ENCODE measurements at regions not wholly inside any gene's neighbourhood (a gene's known extent, or its start where the extent isn't known, plus 50 kb on each side); places are given as distances from the start of the nearest gene placed in this dataset.

DNA sequence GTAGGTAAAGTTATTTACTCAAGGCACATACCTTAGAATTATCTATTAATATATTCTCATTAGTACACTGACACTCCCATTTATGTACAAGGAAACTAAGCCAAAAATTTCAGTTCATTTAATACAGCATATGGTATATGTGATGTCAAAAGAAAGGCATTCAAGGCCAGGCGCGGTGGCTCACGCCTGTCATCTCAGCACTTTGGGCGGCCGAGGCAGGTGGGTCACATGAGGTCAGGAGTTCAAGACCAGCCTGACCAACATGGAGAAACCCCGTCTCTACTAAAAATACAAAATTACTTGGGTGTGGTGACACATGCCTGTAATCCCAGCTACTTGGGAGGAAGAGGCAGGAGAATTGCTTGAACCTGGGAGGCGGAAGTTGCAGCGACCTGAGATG, 435.2 kb downstream of the GBE1 start:
- TF ChIP-seq, protein P1, sequence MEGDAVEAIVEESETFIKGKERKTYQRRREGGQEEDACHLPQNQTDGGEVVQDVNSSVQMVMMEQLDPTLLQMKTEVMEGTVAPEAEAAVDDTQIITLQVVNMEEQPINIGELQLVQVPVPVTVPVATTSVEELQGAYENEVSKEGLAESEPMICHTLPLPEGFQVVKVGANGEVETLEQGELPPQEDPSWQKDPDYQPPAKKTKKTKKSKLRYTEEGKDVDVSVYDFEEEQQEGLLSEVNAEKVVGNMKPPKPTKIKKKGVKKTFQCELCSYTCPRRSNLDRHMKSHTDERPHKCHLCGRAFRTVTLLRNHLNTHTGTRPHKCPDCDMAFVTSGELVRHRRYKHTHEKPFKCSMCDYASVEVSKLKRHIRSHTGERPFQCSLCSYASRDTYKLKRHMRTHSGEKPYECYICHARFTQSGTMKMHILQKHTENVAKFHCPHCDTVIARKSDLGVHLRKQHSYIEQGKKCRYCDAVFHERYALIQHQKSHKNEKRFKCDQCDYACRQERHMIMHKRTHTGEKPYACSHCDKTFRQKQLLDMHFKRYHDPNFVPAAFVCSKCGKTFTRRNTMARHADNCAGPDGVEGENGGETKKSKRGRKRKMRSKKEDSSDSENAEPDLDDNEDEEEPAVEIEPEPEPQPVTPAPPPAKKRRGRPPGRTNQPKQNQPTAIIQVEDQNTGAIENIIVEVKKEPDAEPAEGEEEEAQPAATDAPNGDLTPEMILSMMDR (conservative IDR thresholded peaks at IDR 0.05), result no peak
- no peak for TF ChIP-seq ZFX (IDR thresholded peaks at IDR 0.05)
